ENCODE measurements at regions not wholly inside any gene's neighbourhood (a gene's known extent, or its start where the extent isn't known, plus 50 kb on each side); places are given as distances from the start of the nearest gene placed in this dataset.

DNA sequence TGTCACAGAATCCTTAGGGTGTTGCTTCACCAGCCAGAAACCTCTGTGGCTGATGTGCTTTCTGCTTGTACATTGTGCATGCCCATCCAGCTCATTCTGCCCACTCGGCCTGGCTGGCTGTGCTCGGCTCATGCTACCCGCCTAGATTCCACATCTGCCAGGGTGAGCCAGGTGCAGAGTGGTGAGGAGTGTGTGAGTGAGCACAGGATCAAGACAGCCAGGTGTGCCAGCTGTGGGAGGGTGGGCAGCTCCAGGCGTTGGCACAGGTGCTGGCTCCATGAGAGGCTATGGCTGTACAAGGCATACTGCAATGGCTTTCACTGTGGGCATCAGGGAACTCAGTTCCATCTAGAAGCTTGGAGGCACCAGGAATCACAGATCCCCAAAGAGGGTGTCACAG lies 1321.8 kb upstream of the CRIM1 start:
- TF ChIP-seq, protein P1, sequence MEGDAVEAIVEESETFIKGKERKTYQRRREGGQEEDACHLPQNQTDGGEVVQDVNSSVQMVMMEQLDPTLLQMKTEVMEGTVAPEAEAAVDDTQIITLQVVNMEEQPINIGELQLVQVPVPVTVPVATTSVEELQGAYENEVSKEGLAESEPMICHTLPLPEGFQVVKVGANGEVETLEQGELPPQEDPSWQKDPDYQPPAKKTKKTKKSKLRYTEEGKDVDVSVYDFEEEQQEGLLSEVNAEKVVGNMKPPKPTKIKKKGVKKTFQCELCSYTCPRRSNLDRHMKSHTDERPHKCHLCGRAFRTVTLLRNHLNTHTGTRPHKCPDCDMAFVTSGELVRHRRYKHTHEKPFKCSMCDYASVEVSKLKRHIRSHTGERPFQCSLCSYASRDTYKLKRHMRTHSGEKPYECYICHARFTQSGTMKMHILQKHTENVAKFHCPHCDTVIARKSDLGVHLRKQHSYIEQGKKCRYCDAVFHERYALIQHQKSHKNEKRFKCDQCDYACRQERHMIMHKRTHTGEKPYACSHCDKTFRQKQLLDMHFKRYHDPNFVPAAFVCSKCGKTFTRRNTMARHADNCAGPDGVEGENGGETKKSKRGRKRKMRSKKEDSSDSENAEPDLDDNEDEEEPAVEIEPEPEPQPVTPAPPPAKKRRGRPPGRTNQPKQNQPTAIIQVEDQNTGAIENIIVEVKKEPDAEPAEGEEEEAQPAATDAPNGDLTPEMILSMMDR (conservative IDR thresholded peaks at IDR 0.05; ENCODE audit: low read depth, low read length): no peak
- no peak for DNase-seq (ENCODE audit: low read depth)
- H3K4me3 ChIP-seq (ENCODE audit: low read depth, low read length): no peak overlapping the region

- TF ChIP-seq, protein P1 (conservative IDR thresholded peaks at IDR 0.05; ENCODE audit: low read depth, low read length): no peak
Measured at GRCh38 chr2:35023545-35023944, 1332.0 kb upstream of the CRIM1 start.

DNA sequence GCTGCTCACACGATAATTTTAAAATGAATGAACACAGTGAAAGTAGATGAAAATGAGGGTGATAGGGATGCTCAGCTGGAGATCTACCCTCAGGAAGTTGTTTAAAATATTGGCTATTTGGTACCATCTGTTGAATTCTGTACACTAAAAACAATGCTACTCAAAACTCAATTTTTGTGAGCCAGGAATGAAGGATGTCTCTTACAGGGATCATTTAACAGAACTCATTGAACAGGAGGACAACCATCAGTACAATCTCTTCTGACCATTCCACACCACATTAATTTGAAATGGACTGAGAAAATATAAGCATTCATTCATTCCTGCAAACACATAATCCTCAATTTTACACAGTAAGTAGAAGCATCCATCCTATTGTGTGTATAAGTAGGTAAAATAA lies 1355.1 kb upstream of the CRIM1 start:
- DNase-seq (ENCODE audit: low read depth): no peak
- TF ChIP-seq, protein P1 (conservative IDR thresholded peaks at IDR 0.05; ENCODE audit: low read depth, low read length): no peak
- H3K4me3 ChIP-seq (ENCODE audit: low read depth, low read length): no peak overlapping the region

More at GRCh38 chr2:35023545-35023944, 1332.0 kb upstream of the CRIM1 start:
- no peak overlapping the region for H3K4me3 ChIP-seq (ENCODE audit: low read depth, low read length)
- no peak for DNase-seq (ENCODE audit: low read depth)

- DNase-seq (ENCODE audit: low read depth): no peak
- H3K4me3 ChIP-seq (ENCODE audit: low read depth, low read length): no peak overlapping the region
- TF ChIP-seq, protein P1 (conservative IDR thresholded peaks at IDR 0.05; ENCODE audit: low read depth, low read length): no peak
Measured at GRCh38 chr2:34998741-34999140, 1356.8 kb upstream of the CRIM1 start.

DNA sequence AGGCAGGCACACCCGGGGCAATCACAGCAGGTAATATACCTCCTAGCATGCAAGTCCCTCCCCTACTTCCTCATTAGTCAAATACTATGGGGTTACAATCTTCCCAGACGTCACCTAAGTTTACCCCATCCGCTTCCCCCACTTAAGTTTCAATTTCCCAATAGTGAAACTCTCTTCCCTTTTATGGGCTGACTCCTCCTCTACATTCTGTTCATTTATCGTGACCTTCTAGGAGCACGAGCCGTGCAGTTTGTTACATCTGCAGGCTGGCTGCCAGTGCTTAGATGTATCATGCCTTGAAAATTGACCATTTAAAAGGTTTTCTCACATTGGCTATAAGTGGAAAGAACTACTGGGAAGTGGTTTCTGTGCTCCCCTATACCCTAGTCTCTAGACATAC lies 1357.8 kb upstream of the CRIM1 start:
- no peak overlapping the region for H3K4me3 ChIP-seq (ENCODE audit: low read depth, low read length)
- DNase-seq (ENCODE audit: low read depth): no peak
- TF ChIP-seq, protein P1 (conservative IDR thresholded peaks at IDR 0.05; ENCODE audit: low read depth, low read length): no peak

GRCh38 chr2:34995196-34995595 lies 1360.4 kb upstream of the CRIM1 start:
- TF ChIP-seq, protein P1 (conservative IDR thresholded peaks at IDR 0.05; ENCODE audit: low read depth, low read length): no peak
- H3K4me3 ChIP-seq (ENCODE audit: low read depth, low read length): no peak overlapping the region
- DNase-seq (ENCODE audit: low read depth): no peak

DNA sequence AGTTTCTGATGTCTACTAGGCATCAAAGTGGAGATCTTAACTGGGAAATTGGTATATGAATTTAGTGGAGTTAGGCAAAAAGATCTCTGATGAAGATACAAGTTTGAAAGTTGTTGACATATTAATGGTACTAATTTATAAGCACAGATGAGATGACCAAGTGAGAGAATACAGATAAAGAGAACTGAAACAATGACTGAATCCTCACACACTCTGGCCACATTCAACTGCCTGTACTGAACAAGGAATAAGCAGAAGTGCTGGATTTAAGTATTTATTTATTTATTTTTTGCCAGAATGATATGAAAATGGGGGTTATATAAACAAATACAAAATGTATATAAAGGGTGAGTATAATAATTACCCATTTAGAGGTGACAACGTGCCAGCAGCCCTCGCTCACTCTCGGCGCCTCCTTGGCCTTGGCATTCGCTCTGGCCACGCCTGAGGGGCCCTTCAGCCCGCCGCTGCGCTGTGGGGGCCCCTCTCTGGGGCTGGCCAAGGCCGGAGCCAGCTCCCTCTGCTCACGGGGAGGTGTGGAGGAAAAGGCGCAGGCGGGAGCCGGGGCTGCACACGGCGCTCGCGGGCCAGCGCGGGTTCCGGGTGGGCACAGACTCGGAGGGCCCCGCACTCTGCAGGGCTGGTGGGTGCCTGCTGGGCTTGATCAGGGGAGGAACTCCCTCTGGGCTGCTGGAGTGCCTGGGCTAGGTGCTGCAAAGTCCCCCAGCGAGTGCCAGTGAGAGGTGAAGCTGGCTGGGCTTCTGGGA lies 1363.9 kb upstream of the CRIM1 start:
- H3K4me3 ChIP-seq (ENCODE audit: low read depth, low read length): no peak overlapping the region
- DNase-seq (ENCODE audit: low read depth): no peak
- TF ChIP-seq, protein P1 (conservative IDR thresholded peaks at IDR 0.05; ENCODE audit: low read depth, low read length): no peak
